Ishikawa (cell line): ENCODE measurements at regions not wholly inside any gene's neighbourhood (a gene's known extent, or its start where the extent isn't known, plus 50 kb on each side); places are given as distances from the start of the nearest gene placed in this dataset.
A peak's percentile ranks its signal among the peaks of the same experiment; 100 is the strongest.

ENCODE experiments used
- CEBPB ChIP-seq: IDR thresholded peaks from 2 replicates; pipeline ENCODE4 v1.6.1; 2012
- CREB1 ChIP-seq: IDR thresholded peaks from 2 replicates; pipeline ENCODE4 v1.6.1; 2012; ENCODE audit warnings: low read depth
- EGR1 ChIP-seq: IDR thresholded peaks from 2 replicates; pipeline ENCODE4 v1.6.1; 2012
- EP300 ChIP-seq: IDR thresholded peaks from 2 replicates; pipeline ENCODE4 v1.6.1; 2012; ENCODE audit warnings: borderline replicate concordance
- FOXM1 ChIP-seq: IDR thresholded peaks from 2 replicates; pipeline ENCODE4 v1.6.1; 2012; ENCODE audit warnings: low read depth, borderline replicate concordance
- NFIC ChIP-seq: IDR thresholded peaks from 2 replicates; pipeline ENCODE4 v1.6.1; 2012
- RAD21 ChIP-seq: IDR thresholded peaks from 2 replicates; pipeline ENCODE4 v1.6.1; 2012; ENCODE audit warnings: low read depth
- TAF1 ChIP-seq: IDR thresholded peaks from 2 replicates; pipeline ENCODE4 v1.6.1; 2012; ENCODE audit warnings: low read depth, mild to moderate bottlenecking
- TCF12 ChIP-seq: IDR thresholded peaks from 2 replicates; pipeline ENCODE4 v1.6.1; 2012; ENCODE audit warnings: low read depth
- TEAD4 ChIP-seq: IDR thresholded peaks from 2 replicates; pipeline ENCODE4 v1.6.1; 2012
- USF1 ChIP-seq: IDR thresholded peaks from 2 replicates; pipeline ENCODE4 v1.6.1; 2012
- YY1 ChIP-seq: IDR thresholded peaks from 2 replicates; pipeline ENCODE4 v1.6.1; 2012; ENCODE audit warnings: low read depth
- ZBTB7A ChIP-seq: IDR thresholded peaks from 2 replicates; pipeline ENCODE4 v1.6.1; 2012; ENCODE audit warnings: low read depth
- TF ChIP-seq, protein P1 (sequence below): IDR thresholded peaks from 2 replicates; pipeline ENCODE4 v1.6.1; 2012; ENCODE audit warnings: low read depth, mild to moderate bottlenecking
- TF ChIP-seq, protein P2 (sequence below): IDR thresholded peaks from 2 replicates; pipeline ENCODE4 v1.6.1; 2012

GRCh38 chr4:81811562-81812293, 340.0 kb upstream of the RASGEF1B start:
- no peak for TF ChIP-seq TCF12
- no peak for TF ChIP-seq EP300
- no peak for TF ChIP-seq USF1
- no peak for TF ChIP-seq NFIC
- no peak for TF ChIP-seq TAF1
- no peak for TF ChIP-seq EGR1
- TF ChIP-seq, protein P1, sequence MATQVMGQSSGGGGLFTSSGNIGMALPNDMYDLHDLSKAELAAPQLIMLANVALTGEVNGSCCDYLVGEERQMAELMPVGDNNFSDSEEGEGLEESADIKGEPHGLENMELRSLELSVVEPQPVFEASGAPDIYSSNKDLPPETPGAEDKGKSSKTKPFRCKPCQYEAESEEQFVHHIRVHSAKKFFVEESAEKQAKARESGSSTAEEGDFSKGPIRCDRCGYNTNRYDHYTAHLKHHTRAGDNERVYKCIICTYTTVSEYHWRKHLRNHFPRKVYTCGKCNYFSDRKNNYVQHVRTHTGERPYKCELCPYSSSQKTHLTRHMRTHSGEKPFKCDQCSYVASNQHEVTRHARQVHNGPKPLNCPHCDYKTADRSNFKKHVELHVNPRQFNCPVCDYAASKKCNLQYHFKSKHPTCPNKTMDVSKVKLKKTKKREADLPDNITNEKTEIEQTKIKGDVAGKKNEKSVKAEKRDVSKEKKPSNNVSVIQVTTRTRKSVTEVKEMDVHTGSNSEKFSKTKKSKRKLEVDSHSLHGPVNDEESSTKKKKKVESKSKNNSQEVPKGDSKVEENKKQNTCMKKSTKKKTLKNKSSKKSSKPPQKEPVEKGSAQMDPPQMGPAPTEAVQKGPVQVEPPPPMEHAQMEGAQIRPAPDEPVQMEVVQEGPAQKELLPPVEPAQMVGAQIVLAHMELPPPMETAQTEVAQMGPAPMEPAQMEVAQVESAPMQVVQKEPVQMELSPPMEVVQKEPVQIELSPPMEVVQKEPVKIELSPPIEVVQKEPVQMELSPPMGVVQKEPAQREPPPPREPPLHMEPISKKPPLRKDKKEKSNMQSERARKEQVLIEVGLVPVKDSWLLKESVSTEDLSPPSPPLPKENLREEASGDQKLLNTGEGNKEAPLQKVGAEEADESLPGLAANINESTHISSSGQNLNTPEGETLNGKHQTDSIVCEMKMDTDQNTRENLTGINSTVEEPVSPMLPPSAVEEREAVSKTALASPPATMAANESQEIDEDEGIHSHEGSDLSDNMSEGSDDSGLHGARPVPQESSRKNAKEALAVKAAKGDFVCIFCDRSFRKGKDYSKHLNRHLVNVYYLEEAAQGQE, result no peak
- TF ChIP-seq TEAD4, result no peak
- no peak for TF ChIP-seq YY1
- no peak for TF ChIP-seq CEBPB
- TF ChIP-seq CREB1, result no peak
- TF ChIP-seq, protein P2, sequence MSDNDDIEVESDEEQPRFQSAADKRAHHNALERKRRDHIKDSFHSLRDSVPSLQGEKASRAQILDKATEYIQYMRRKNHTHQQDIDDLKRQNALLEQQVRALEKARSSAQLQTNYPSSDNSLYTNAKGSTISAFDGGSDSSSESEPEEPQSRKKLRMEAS, result no peak

GRCh38 chr4:81808011-81808672, 336.4 kb upstream of the RASGEF1B start:
- TF ChIP-seq YY1, result no peak
- peak; percentile 67 for TF ChIP-seq NFIC

GRCh38 chr4:81807386-81807785, 335.7 kb upstream of the RASGEF1B start:
- TF ChIP-seq YY1 (no peak), FOXM1 (no peak), RAD21 (no peak), TAF1 (no peak), EP300 (no peak), USF1 (no peak), TCF12 (no peak)
- TF ChIP-seq, protein P2, result no peak

- TF ChIP-seq EGR1 (no peak), RAD21 (no peak), ZBTB7A (no peak), FOXM1 (no peak), TAF1 (no peak), USF1 (no peak), YY1 (no peak), CREB1 (no peak), TCF12 (no peak), EP300 (no peak)
- TF ChIP-seq, protein P2, result no peak
These were observed 334.8 kb upstream of the RASGEF1B start for GRCh38 chr4:81806485-81806884.

- TF ChIP-seq NFIC (no peak), RAD21 (no peak), EGR1 (no peak)
These were observed 333.1 kb upstream of the RASGEF1B start for GRCh38 chr4:81804849-81805248.

DNA sequence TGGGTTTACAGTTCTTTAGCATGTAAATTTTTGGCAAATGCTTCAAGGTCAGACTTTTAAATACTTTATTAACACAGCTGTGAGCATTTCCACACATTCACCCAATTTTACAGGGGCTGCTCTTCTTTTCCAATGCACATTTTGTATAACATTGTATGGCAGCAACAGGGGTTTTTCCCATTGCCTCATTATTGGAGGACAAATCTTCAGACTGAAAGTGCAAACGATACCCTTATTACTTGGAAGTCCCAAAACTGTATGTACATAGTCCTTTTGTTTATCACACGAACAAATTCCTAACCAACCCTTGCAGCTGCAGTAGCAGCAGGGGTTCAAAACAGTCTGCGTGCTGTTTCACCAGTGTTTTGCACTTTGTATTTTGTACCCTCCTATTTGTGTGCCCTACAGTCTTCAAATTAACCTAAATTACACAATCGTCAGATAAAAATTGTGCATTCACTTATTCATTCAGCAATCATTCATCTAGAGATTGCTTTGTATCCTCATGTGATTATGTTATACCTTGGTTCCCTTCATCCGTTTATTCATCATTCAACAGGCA, 330.7 kb upstream of the RASGEF1B start:
- no peak for TF ChIP-seq RAD21
- no peak for TF ChIP-seq YY1
- no peak for TF ChIP-seq USF1
- no peak for TF ChIP-seq ZBTB7A
- TF ChIP-seq EP300, result no peak
- TF ChIP-seq, protein P1, result no peak
- no peak for TF ChIP-seq CEBPB
- TF ChIP-seq CREB1, result no peak
- TF ChIP-seq TEAD4, result no peak
- TF ChIP-seq TAF1, result no peak
- TF ChIP-seq NFIC, result no peak
- no peak for TF ChIP-seq EGR1
- TF ChIP-seq, protein P2, result no peak
- no peak for TF ChIP-seq FOXM1
- TF ChIP-seq TCF12, result no peak
